ENCODE measurements at regions not wholly inside any gene's neighbourhood (a gene's known extent, or its start where the extent isn't known, plus 50 kb on each side); places are given as distances from the start of the nearest gene placed in this dataset.

DNA sequence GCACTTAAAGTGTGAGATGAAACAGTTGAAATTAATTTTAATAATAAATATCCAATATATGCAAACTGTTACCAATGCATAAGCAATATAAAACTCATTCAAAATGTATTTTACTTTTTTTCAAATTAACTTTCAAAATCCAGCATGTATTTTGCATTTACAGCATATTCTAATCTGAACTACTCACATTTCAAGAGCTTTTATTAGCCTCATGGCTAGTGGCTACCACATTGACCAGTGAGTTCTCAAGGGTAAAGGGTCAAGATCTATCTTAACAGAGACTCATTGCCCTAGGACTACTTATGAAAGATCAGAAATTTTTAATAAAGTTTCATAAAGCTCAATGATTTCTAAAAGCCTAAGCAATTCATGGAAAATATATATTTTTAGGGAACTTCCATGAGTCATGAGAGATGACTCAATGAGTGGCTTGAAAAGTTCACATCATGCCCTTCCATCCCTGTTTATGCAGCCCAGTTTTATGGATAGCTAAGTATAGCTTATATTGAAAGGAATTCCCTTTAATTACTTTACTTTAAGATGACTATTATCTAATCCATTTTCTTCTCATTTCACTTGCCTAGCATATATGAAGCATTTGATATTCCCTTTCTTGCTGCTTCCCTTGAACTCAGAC lies 608.6 kb downstream of the SLCO4C1 start:
- no peaks in the 10 kb centered on the region for H3K27me3 ChIP-seq (ENCODE audit: control insufficient read depth, insufficient read depth, low read length)
- no peaks in the 10 kb centered on the region for H3K9me3 ChIP-seq (ENCODE audit: control insufficient read depth, insufficient read depth, low read depth, low read length)
- no peak overlapping the region for H3K9ac ChIP-seq (ENCODE audit: low read length)
- no peaks in the 10 kb centered on the region for H3K36me3 ChIP-seq (ENCODE audit: control insufficient read depth, insufficient read depth, low read length)
- no peak overlapping the region for H3K4me3 ChIP-seq (ENCODE audit: low read depth, low read length)
- peak overlapping the region; percentile 23; the same call in 1 of the 2 replicates for H3K27ac ChIP-seq (ENCODE audit: low read depth, low read length)
- peaks cover 15% of the 10 kb centered on the region; the same call in 1 of the 2 replicates for H3K4me1 ChIP-seq (ENCODE audit: control insufficient read depth, insufficient read depth, low read length)

DNA sequence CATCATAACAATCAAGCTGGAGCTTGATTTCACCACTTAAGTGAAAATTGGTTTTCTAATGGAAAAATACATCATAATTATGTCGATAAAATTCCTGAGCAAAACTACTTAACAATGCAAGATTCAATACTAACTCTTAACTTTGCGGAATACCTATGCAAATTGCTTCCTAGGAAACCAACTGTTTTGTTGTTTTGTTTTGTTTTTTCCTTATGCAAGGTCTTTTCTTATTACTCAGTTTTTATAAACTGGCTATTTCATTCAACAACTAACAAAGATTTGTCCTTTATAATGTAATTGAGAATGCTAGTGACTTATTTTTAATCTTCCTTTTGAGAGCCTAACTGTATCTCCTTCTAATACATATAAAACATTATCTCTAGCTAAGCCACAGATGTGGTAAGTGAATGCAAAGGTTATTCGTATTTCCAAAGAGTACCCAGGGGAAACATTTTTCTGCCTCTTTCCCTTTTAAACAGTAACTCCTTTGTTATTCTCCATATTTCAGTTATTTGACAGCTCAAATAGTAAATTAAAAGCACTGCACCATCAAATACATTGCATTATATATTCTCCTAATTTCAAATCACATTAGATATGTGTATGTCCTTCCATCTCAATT lies 609.4 kb downstream of the SLCO4C1 start:
- Histone ChIP-seq H3K9ac (ENCODE audit: low read length) (no peak overlapping the region), H3K4me1 (ENCODE audit: control insufficient read depth, insufficient read depth, low read length) (peaks cover 15% of the 10 kb centered on the region; the same call in 1 of the 2 replicates), H3K27ac (ENCODE audit: low read depth, low read length) (0 out of 2 replicates have a peak overlapping the region, but pooled peaks have one; percentile 43), H3K4me3 (ENCODE audit: low read depth, low read length) (no peak overlapping the region), H3K9me3 (ENCODE audit: control insufficient read depth, insufficient read depth, low read depth, low read length) (no peaks in the 10 kb centered on the region), H3K27me3 (ENCODE audit: control insufficient read depth, insufficient read depth, low read length) (no peaks in the 10 kb centered on the region), H3K36me3 (ENCODE audit: control insufficient read depth, insufficient read depth, low read length) (no peaks in the 10 kb centered on the region)

DNA sequence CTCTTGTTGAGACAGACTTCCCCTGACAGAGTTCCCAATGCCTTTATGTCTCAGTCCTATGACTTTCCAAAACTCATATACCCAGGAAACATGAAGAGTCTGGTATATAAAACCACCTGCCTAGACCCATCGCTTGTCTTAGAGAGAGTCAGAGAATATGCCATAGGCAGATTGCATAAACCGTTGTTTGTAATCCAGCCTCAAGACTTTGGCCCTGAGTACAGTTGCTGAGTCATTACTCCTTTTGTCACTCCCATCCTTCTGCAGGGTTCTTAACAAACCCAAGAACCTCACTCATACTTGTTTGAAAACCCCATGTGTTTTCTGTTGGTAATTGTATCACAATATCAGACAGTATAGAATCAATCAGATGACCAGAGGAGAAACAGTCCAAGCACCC lies 616.3 kb downstream of the SLCO4C1 start:
- no peak overlapping the region for H3K27ac ChIP-seq (ENCODE audit: low read depth, low read length)
- no peaks in the 10 kb centered on the region for H3K27me3 ChIP-seq (ENCODE audit: control insufficient read depth, insufficient read depth, low read length)
- H3K9me3 ChIP-seq (ENCODE audit: control insufficient read depth, insufficient read depth, low read depth, low read length): no peaks in the 10 kb centered on the region
- H3K36me3 ChIP-seq (ENCODE audit: control insufficient read depth, insufficient read depth, low read length): no peaks in the 10 kb centered on the region
- no peak overlapping the region for H3K4me3 ChIP-seq (ENCODE audit: low read depth, low read length)
- H3K9ac ChIP-seq (ENCODE audit: low read length): no peak overlapping the region
- peaks cover 10% of the 10 kb centered on the region for H3K4me1 ChIP-seq (ENCODE audit: control insufficient read depth, insufficient read depth, low read length)

DNA sequence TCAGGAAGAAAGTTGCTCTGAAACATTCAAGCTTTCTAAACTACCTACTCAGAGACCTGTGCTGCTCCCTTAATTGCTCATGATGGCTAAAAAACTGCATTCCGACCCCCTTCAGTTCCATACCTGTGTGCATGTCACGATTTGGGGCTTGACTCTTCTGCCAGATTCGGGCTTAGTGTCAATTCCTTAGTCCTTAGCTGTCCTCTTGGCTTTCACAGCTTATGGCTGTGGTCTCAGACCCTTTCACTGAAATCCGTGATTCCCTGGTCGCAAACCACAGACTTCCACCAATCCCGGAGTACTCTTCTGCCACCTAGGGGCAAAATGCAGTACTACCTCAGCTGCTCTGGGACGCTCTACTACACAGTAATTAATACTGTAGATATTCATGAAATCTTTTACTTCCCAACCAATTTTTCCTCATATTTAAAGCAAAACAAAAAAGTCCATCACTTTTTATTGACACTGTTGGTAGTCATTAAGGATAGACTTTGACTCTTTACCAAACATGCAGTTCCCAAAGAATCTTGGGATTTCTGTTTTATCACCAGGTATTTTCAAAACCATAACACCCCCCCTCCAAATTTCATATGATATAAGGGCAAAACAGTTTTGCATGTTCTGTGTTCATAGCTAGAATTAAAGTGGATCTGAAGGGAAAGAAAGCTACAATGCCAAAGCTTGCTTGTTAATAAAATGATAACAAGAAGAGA lies 617.4 kb downstream of the SLCO4C1 start:
- Histone ChIP-seq H3K36me3 (ENCODE audit: control insufficient read depth, insufficient read depth, low read length) (no peaks in the 10 kb centered on the region), H3K27me3 (ENCODE audit: control insufficient read depth, insufficient read depth, low read length) (no peaks in the 10 kb centered on the region), H3K9me3 (ENCODE audit: control insufficient read depth, insufficient read depth, low read depth, low read length) (no peaks in the 10 kb centered on the region), H3K9ac (ENCODE audit: low read length) (peak overlapping the region; percentile 25), H3K4me3 (ENCODE audit: low read depth, low read length) (peak overlapping the region; percentile 24), H3K27ac (ENCODE audit: low read depth, low read length) (no peak overlapping the region), H3K4me1 (ENCODE audit: control insufficient read depth, insufficient read depth, low read length) (peaks cover 10% of the 10 kb centered on the region)

DNA sequence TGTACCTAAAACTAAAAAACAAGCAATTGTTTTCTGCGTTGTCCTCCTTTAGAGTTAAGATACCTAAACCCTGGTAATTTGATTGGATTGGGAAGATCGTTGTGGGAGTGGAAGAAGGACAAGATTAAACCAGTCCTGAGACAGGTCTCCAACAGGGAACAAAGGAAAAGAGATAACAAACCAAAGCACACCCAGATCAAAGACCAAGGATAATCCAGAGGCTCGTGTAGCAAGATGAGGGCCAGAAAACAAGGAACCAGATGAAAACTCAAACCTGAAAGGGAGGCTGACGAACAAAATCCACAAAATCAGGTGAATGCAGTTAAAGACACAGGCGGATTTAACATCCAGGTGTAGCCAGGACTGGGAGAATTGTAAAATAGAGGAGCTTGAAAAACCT lies 618.1 kb downstream of the SLCO4C1 start:
- peaks cover 10% of the 10 kb centered on the region for H3K4me1 ChIP-seq (ENCODE audit: control insufficient read depth, insufficient read depth, low read length)
- no peaks in the 10 kb centered on the region for H3K9me3 ChIP-seq (ENCODE audit: control insufficient read depth, insufficient read depth, low read depth, low read length)
- no peak overlapping the region for H3K27ac ChIP-seq (ENCODE audit: low read depth, low read length)
- H3K4me3 ChIP-seq (ENCODE audit: low read depth, low read length): peak overlapping the region; percentile 24
- H3K36me3 ChIP-seq (ENCODE audit: control insufficient read depth, insufficient read depth, low read length): no peaks in the 10 kb centered on the region
- H3K27me3 ChIP-seq (ENCODE audit: control insufficient read depth, insufficient read depth, low read length): no peaks in the 10 kb centered on the region
- H3K9ac ChIP-seq (ENCODE audit: low read length): peak overlapping the region; percentile 25

DNA sequence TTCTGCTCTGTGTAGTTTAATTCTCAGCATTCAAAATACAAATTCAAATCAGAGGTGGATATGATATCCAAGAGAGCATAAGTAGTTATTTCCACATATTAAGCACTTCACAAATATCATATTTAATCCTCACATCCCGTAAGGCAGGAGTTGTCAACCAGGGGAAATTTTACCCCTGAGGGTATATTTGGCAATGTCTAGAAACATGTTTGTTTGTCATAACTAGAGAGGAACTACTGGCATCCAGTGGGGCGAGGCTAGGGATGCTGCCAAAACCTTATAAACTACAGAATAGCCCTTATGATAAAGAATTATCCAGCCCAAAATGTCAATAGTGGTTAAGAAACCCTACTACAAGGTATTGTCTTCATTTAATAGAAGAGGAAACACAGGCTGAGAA lies 619.4 kb downstream of the SLCO4C1 start:
- no peaks in the 10 kb centered on the region for H3K36me3 ChIP-seq (ENCODE audit: control insufficient read depth, insufficient read depth, low read length)
- H3K9ac ChIP-seq (ENCODE audit: low read length): no peak overlapping the region
- H3K27ac ChIP-seq (ENCODE audit: low read depth, low read length): no peak overlapping the region
- no peaks in the 10 kb centered on the region for H3K27me3 ChIP-seq (ENCODE audit: control insufficient read depth, insufficient read depth, low read length)
- peaks cover 10% of the 10 kb centered on the region for H3K4me1 ChIP-seq (ENCODE audit: control insufficient read depth, insufficient read depth, low read length)
- no peak overlapping the region for H3K4me3 ChIP-seq (ENCODE audit: low read depth, low read length)
- no peaks in the 10 kb centered on the region for H3K9me3 ChIP-seq (ENCODE audit: control insufficient read depth, insufficient read depth, low read depth, low read length)

DNA sequence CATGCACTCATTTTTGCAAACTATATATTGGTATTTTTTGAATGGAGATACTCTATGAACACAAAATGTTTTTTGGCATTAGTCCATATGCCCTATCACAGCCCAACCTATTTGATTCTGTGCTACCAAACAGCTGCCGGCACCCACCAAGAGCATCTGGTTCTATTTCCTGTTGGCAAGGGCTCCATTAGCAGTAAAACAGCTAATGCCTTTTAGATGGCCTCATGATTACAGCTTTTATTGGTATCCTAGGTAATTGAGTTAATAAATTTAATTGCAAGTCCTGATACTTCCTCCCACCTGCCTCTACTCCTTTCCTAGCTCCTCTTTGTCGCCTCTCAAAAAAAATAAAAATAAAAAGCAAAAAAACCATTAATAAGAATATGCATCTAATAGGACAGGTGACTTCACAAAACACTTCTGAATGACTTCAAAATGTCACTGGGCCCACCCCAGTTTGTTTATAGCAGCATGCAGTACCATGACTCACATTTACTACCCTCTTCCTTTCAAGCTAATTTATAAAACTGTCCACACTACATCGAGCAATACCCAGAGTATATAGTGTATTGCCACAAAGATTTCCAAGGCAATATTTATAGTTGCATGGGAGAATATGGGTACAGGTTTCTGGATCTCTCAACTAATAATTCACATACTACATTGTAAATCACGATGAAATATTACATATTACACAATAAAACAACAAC lies 620.4 kb downstream of the SLCO4C1 start:
- Histone ChIP-seq H3K27me3 (ENCODE audit: control insufficient read depth, insufficient read depth, low read length) (no peaks in the 10 kb centered on the region), H3K9ac (ENCODE audit: low read length) (no peak overlapping the region), H3K36me3 (ENCODE audit: control insufficient read depth, insufficient read depth, low read length) (no peaks in the 10 kb centered on the region), H3K4me3 (ENCODE audit: low read depth, low read length) (no peak overlapping the region), H3K4me1 (ENCODE audit: control insufficient read depth, insufficient read depth, low read length) (peaks cover 10% of the 10 kb centered on the region), H3K9me3 (ENCODE audit: control insufficient read depth, insufficient read depth, low read depth, low read length) (no peaks in the 10 kb centered on the region), H3K27ac (ENCODE audit: low read depth, low read length) (no peak overlapping the region)

GRCh38 chr5:101673120-101673519 lies 623.0 kb downstream of the SLCO4C1 start:
- Histone ChIP-seq H3K4me3 (ENCODE audit: low read depth, low read length) (no peak overlapping the region), H3K4me1 (ENCODE audit: control insufficient read depth, insufficient read depth, low read length) (peaks cover 4% of the 10 kb centered on the region; the same call in 1 of the 2 replicates), H3K9me3 (ENCODE audit: control insufficient read depth, insufficient read depth, low read depth, low read length) (no peaks in the 10 kb centered on the region), H3K36me3 (ENCODE audit: control insufficient read depth, insufficient read depth, low read length) (no peaks in the 10 kb centered on the region), H3K27ac (ENCODE audit: low read depth, low read length) (no peak overlapping the region), H3K27me3 (ENCODE audit: control insufficient read depth, insufficient read depth, low read length) (no peaks in the 10 kb centered on the region), H3K9ac (ENCODE audit: low read length) (no peak overlapping the region)

DNA sequence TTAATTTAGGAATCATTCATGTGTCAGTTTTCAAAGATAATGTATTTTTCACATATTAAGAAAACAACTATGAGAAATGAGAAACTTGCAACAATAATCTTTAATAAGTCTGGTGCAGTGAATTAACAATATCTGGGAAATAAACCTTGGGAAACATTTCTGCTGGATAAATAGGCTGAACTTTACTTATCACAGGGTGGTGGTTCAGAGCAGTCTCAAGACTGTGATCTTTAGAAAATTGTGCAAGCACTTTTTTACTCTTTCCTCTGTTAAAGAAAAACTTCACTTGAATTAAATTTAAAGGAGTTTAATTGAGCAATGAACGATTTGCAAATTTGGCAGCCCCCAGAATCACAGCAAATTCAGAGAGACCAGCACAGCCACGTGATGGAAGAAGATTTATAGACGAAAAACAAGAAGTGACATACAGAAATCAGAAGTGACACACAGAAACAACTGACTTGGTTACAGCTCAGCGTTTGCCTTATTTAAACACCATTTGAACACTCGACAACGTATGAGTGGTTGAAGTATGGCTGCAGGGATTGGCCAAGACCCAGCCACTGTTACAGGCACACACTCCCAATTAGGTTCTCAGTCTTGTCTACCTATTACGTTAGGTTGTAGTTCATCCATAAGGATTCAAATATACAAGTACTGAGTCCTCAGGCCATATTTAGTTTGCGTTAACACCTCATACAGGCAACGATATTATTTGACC lies 631.9 kb downstream of the SLCO4C1 start:
- no peak overlapping the region for H3K9ac ChIP-seq (ENCODE audit: low read length)
- H3K36me3 ChIP-seq (ENCODE audit: control insufficient read depth, insufficient read depth, low read length): no peaks in the 10 kb centered on the region
- H3K9me3 ChIP-seq (ENCODE audit: control insufficient read depth, insufficient read depth, low read depth, low read length): no peaks in the 10 kb centered on the region
- H3K4me1 ChIP-seq (ENCODE audit: control insufficient read depth, insufficient read depth, low read length): no peaks in the 10 kb centered on the region
- H3K4me3 ChIP-seq (ENCODE audit: low read depth, low read length): no peak overlapping the region
- H3K27me3 ChIP-seq (ENCODE audit: control insufficient read depth, insufficient read depth, low read length): no peaks in the 10 kb centered on the region
- H3K27ac ChIP-seq (ENCODE audit: low read depth, low read length): no peak overlapping the region

- no peaks in the 10 kb centered on the region for H3K4me1 ChIP-seq (ENCODE audit: control insufficient read depth, insufficient read depth, low read length)
- H3K9ac ChIP-seq (ENCODE audit: low read length): no peak overlapping the region
- no peaks in the 10 kb centered on the region for H3K36me3 ChIP-seq (ENCODE audit: control insufficient read depth, insufficient read depth, low read length)
- no peak overlapping the region for H3K27ac ChIP-seq (ENCODE audit: low read depth, low read length)
- no peaks in the 10 kb centered on the region for H3K9me3 ChIP-seq (ENCODE audit: control insufficient read depth, insufficient read depth, low read depth, low read length)
- no peak overlapping the region for H3K4me3 ChIP-seq (ENCODE audit: low read depth, low read length)
- H3K27me3 ChIP-seq (ENCODE audit: control insufficient read depth, insufficient read depth, low read length): no peaks in the 10 kb centered on the region
These were observed 632.5 kb downstream of the SLCO4C1 start for GRCh38 chr5:101663543-101663942.

All from HUES6 (cell line).